GM12891 (cell line): ENCODE measurements at regions not wholly inside any gene's neighbourhood (a gene's known extent, or its start where the extent isn't known, plus 50 kb on each side); places are given as distances from the start of the nearest gene placed in this dataset.
"Not testable (repeated sequence)": the region's sequence is repeated elsewhere in the genome, so short reads cannot be mapped to it uniquely, and the experiment has no call there.

Experiments
- POLR2A ChIP-seq: IDR thresholded peaks from 2 replicates; pipeline ENCODE4 v1.6.1; 2011; ENCODE audit warnings: low read depth, low read length, control low read depth
- POLR2AphosphoS5 ChIP-seq: IDR thresholded peaks from 2 replicates; pipeline ENCODE4 v1.6.1; 2011; ENCODE audit warnings: low read depth, low read length, control low read depth
- POU2F2 ChIP-seq: IDR thresholded peaks from 2 replicates; pipeline ENCODE4 v1.6.1; 2011; ENCODE audit warnings: low read depth, mild to moderate bottlenecking, control low read depth, low read length, moderate library complexity
- TAF1 ChIP-seq: IDR thresholded peaks from 2 replicates; pipeline ENCODE4 v1.6.1; 2011; ENCODE audit warnings: low read depth, low read length, control low read depth

DNA sequence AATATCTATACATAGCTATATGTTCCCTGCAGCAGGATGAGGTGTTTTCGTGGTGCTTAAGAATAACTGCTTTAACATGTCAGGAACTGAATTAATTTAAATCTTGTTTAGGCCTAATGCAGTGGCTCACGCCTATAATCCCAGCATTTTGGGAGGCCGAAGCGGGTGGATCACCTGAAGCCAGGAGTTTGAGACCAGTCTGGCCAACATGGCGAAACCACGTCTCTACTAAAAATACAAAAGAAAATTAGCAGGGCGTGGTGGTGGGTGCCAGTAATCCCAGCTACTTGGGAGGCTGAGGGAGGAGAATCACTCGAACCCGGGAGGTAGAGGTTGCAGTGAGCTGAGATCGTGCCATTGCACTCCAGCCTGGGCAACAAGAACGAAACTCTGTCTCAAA lies 717.8 kb upstream of the EPHA7 start:
- not testable (repeated sequence) for TF ChIP-seq POLR2A, POU2F2, POLR2AphosphoS5, TAF1
